H1 (cell line): ENCODE measurements at regions not wholly inside any gene's neighbourhood (a gene's known extent, or its start where the extent isn't known, plus 50 kb on each side); places are given as distances from the start of the nearest gene placed in this dataset.

Experiments
- CTCF ChIA-PET: fragments of 300-600 bp; sonication (Branson Sonifier 250); formaldehyde crosslinking; loops from one replicate; lab custom pipeline; 2021; ENCODE audit not compliant: partially characterized antibody; lab: Charles Lee
- POLR2A ChIA-PET: fragments of 300-600 bp; sonication (Branson Sonifier 250); formaldehyde crosslinking; loops from one replicate; lab custom pipeline; 2021; ENCODE audit warnings: inconsistent platforms; ENCODE audit not compliant: partially characterized antibody; lab: Charles Lee
- DNase-seq, 2 experiments: peaks; one replicate each; pipeline versions ENCODE4 v3.0.0 to v3.0.0-alpha.2; 2010 to 2022; ENCODE audit warnings: low spot score in 2 of 2, low read depth in 1 of 2, mixed read lengths in 1 of 2
- FAIRE-seq: peaks from 2 replicates; lab custom pipeline; 2011; peaks lifted over from hg19 to GRCh38; lab: Jason Lieb, UNC
- H2AFZ ChIP-seq: 2 replicates; pipeline ENCODE4 v1.8.1; 2012; ENCODE audit warnings: low read length, inconsistent platforms
- H2AK5ac ChIP-seq: 2 replicates; pipeline ENCODE4 v1.6.1; 2013; ENCODE audit warnings: low read depth, low read length
- H2BK120ac ChIP-seq: replicated peaks from 2 replicates; pipeline ENCODE3; 2013; ENCODE audit warnings: low read depth, low read length, inconsistent platforms
- H2BK12ac ChIP-seq: 2 replicates; pipeline ENCODE4 v1.6.1; 2013; ENCODE audit warnings: low read depth, low read length
- H2BK15ac ChIP-seq: 2 replicates; pipeline ENCODE4 v1.6.1; 2013; ENCODE audit warnings: low read length
- H2BK20ac ChIP-seq: 2 replicates; pipeline ENCODE4 v1.6.1; 2013; ENCODE audit warnings: low read length
- H2BK5ac ChIP-seq: 2 replicates; pipeline ENCODE4 v1.6.1; 2013; ENCODE audit warnings: low read depth, low read length
- H3K14ac ChIP-seq: 2 replicates; pipeline ENCODE4 v1.6.1; 2013; ENCODE audit warnings: inconsistent platforms; ENCODE audit not compliant: insufficient read length
- H3K18ac ChIP-seq: 2 replicates; pipeline ENCODE4 v1.6.1; 2013; ENCODE audit warnings: low read length; ENCODE audit errors: extremely low read depth
- H3K23ac ChIP-seq: 2 replicates; pipeline ENCODE4 v1.6.1; 2013; ENCODE audit warnings: inconsistent platforms; ENCODE audit not compliant: insufficient read length
- H3K23me2 ChIP-seq: 2 replicates; pipeline ENCODE4 v1.6.1; 2013; ENCODE audit warnings: low read depth, low read length
- H3K27ac ChIP-seq: 2 replicates; pipeline ENCODE4 v1.6.1; 2011; ENCODE audit warnings: low read depth, low read length, inconsistent platforms
- H3K27me3 ChIP-seq, 4 experiments: replicated peaks in 1 of 4; 1 replicate in 1 of 4; 2 replicates in 3 of 4; pipeline versions ENCODE4 v1.6.1 to v1.8.1; 2011 to 2013; ENCODE audit warnings: low read length in 3 of 4, mild to moderate bottlenecking in 3 of 4, inconsistent platforms in 2 of 4, mixed read lengths in 2 of 4, moderate library complexity in 1 of 4; ENCODE audit not compliant: control insufficient read depth in 3 of 4, insufficient read depth in 3 of 4; ENCODE audit errors: extremely low read depth in 1 of 4
- H3K36me3 ChIP-seq, 4 experiments: 2 replicates each; pipeline versions ENCODE4 v1.6.1 to v1.8.1; 2011 to 2013; ENCODE audit warnings: mild to moderate bottlenecking in 4 of 4, low read length in 3 of 4, moderate library complexity in 2 of 4, control low read depth in 1 of 4, inconsistent platforms in 1 of 4; ENCODE audit not compliant: insufficient read depth in 4 of 4, control insufficient read depth in 2 of 4
- H3K4ac ChIP-seq: replicated peaks from 2 replicates; pipeline ENCODE3; 2013; ENCODE audit warnings: low read length, low read depth, mixed read lengths, inconsistent platforms; ENCODE audit not compliant: insufficient read length
- H3K4me1 ChIP-seq, 4 experiments: replicated peaks in 1 of 4; 1 replicate in 1 of 4; 2 replicates in 3 of 4; pipeline versions ENCODE4 v1.6.1 to v1.8.1; 2011 to 2013; ENCODE audit warnings: low read length in 3 of 4, inconsistent platforms in 2 of 4, mixed read lengths in 1 of 4; ENCODE audit not compliant: insufficient read depth in 4 of 4, control insufficient read depth in 3 of 4
- H3K4me2 ChIP-seq, 2 experiments: 2 replicates each; pipeline versions ENCODE4 v1.6.1 to v1.8.1; 2011 to 2013; ENCODE audit warnings: low read depth in 2 of 2, low read length in 2 of 2, control low read depth in 1 of 2, inconsistent platforms in 1 of 2, mild to moderate bottlenecking in 1 of 2; ENCODE audit not compliant: insufficient read depth in 1 of 2
- H3K4me3 ChIP-seq, 4 experiments: fragments of 200-600, 300-600 bp in 1 of 4; sonication (generic), shearing (Covaris generic), sonication (Bioruptor Twin) in 1 of 4; 2 replicates each; pipeline versions ENCODE4 v1.5.1 to v1.8.1; 2011 to 2016; ENCODE audit warnings: low read length in 4 of 4, low read depth in 3 of 4, control low read depth in 2 of 4, inconsistent platforms in 2 of 4, mild to moderate bottlenecking in 2 of 4, mixed read lengths in 1 of 4, moderate library complexity in 1 of 4; ENCODE audit not compliant: insufficient read depth in 2 of 4; ENCODE audit errors: extremely low read depth in 1 of 4
- H3K56ac ChIP-seq: replicated peaks from 2 replicates; pipeline ENCODE3; 2013; ENCODE audit warnings: low read depth, mild to moderate bottlenecking, mixed read lengths, low read length, inconsistent platforms; ENCODE audit not compliant: insufficient read length
- H3K79me1 ChIP-seq: 2 replicates; pipeline ENCODE4 v1.6.1; 2013; ENCODE audit warnings: low read depth, low read length, control low read depth
- H3K79me2 ChIP-seq, 2 experiments: 2 replicates each; pipeline versions ENCODE4 v1.6.1 to v1.8.1; 2012 to 2013; ENCODE audit warnings: low read length in 2 of 2, mild to moderate bottlenecking in 2 of 2, inconsistent platforms in 1 of 2; ENCODE audit not compliant: insufficient read depth in 2 of 2, control insufficient read depth in 1 of 2
- H3K9ac ChIP-seq, 4 experiments: replicated peaks in 1 of 4; 1 replicate in 1 of 4; 2 replicates in 3 of 4; pipeline versions ENCODE4 v1.6.1 to v1.8.1; 2011 to 2013; ENCODE audit warnings: low read depth in 3 of 4, low read length in 3 of 4, control low read depth in 2 of 4, mild to moderate bottlenecking in 2 of 4, moderate library complexity in 2 of 4, inconsistent platforms in 1 of 4; ENCODE audit errors: extremely low read depth in 1 of 4
- H3K9me3 ChIP-seq, 2 experiments: 2 replicates each; pipeline versions ENCODE4 v1.6.1 to v1.8.1; 2012 to 2013; ENCODE audit warnings: mild to moderate bottlenecking in 2 of 2, moderate library complexity in 2 of 2, control low read depth in 1 of 2, inconsistent platforms in 1 of 2, low read depth in 1 of 2, low read length in 1 of 2, mixed read lengths in 1 of 2; ENCODE audit not compliant: insufficient read depth in 2 of 2
- H4K20me1 ChIP-seq, 2 experiments: replicated peaks in 1 of 2; 2 replicates each; pipeline versions ENCODE3 to v1.8.1; 2011 to 2013; ENCODE audit warnings: inconsistent platforms in 2 of 2, low read length in 2 of 2, mild to moderate bottlenecking in 1 of 2; ENCODE audit not compliant: insufficient read depth in 2 of 2, control insufficient read depth in 1 of 2
- H4K5ac ChIP-seq: 2 replicates; pipeline ENCODE4 v1.6.1; 2013; ENCODE audit warnings: low read length, low read depth, mixed read lengths, inconsistent platforms; ENCODE audit not compliant: insufficient read length
- H4K8ac ChIP-seq: 2 replicates; pipeline ENCODE4 v1.8.0; 2013; ENCODE audit warnings: mild to moderate bottlenecking, moderate library complexity, low read length, inconsistent platforms; ENCODE audit not compliant: insufficient read depth; ENCODE audit errors: extremely low read depth
- H4K91ac ChIP-seq: replicated peaks from 2 replicates; pipeline ENCODE3; 2013; ENCODE audit warnings: low read length, mixed read lengths, inconsistent platforms; ENCODE audit not compliant: insufficient read length
- BACH1 ChIP-seq: IDR thresholded peaks from 2 replicates; pipeline ENCODE4 v1.6.1; 2012; ENCODE audit warnings: low read length, improper control_type of control experiment
- CBX8 ChIP-seq: fragments of 300-800, 300-1000 bp; sonication (generic); IDR thresholded peaks from 2 replicates; pipeline ENCODE4 v1.7.1; 2016; ENCODE audit warnings: low read depth, low read length, borderline replicate concordance
- CTBP2 ChIP-seq: IDR thresholded peaks from 2 replicates; pipeline ENCODE4 v1.7.0; 2011; ENCODE audit warnings: borderline replicate concordance, mild to moderate bottlenecking, moderate library complexity, mixed read lengths, low read length; ENCODE audit not compliant: insufficient read depth, insufficient read length
- EP300 ChIP-seq, 2 experiments: IDR thresholded peaks; 1 replicate in 1 of 2; 2 replicates in 1 of 2; pipeline ENCODE4 v1.6.1; 2011 to 2012; ENCODE audit warnings: low read depth in 2 of 2, low read length in 2 of 2, mild to moderate bottlenecking in 2 of 2, borderline replicate concordance in 1 of 2, inconsistent platforms in 1 of 2, moderate library complexity in 1 of 2
- GABPA ChIP-seq: IDR thresholded peaks from 2 replicates; pipeline ENCODE4 v1.6.1; 2011; ENCODE audit warnings: mild to moderate bottlenecking, low read length, moderate library complexity, borderline replicate concordance; ENCODE audit not compliant: insufficient read depth
- JUN ChIP-seq: IDR thresholded peaks from 2 replicates; pipeline ENCODE4 v1.6.1; 2011; ENCODE audit warnings: low read depth, mild to moderate bottlenecking, improper control_type of control experiment, low read length
- JUND ChIP-seq: IDR thresholded peaks from 2 replicates; pipeline ENCODE4 v1.6.1; 2011; ENCODE audit warnings: mild to moderate bottlenecking, improper control_type of control experiment, low read length
- NRF1 ChIP-seq: IDR thresholded peaks from 2 replicates; pipeline ENCODE4 v1.6.1; 2011; ENCODE audit warnings: mild to moderate bottlenecking, low read depth, low read length, improper control_type of control experiment
- POLR2A ChIP-seq, 2 experiments: IDR thresholded peaks; 1 replicate in 1 of 2; 2 replicates in 1 of 2; pipeline ENCODE4 v1.6.1; 2011; ENCODE audit warnings: low read depth in 2 of 2, low read length in 2 of 2, mild to moderate bottlenecking in 2 of 2; ENCODE audit errors: control extremely low read depth in 1 of 2
- RXRA ChIP-seq: IDR thresholded peaks from 2 replicates; pipeline ENCODE4 v1.6.1; 2011; ENCODE audit warnings: low read depth, mild to moderate bottlenecking, low read length, moderate library complexity; ENCODE audit not compliant: insufficient read depth
- SP1 ChIP-seq: IDR thresholded peaks from 2 replicates; pipeline ENCODE4 v1.6.1; 2011; ENCODE audit warnings: low read depth, low read length
- SUZ12 ChIP-seq: fragments of 200-600 bp; sonication (generic); IDR thresholded peaks from 2 replicates; pipeline ENCODE4 v1.6.1; 2012; ENCODE audit warnings: mild to moderate bottlenecking, inconsistent platforms, low read length, moderate library complexity, mixed read lengths
- WGBS, 2 experiments: shearing (Covaris generic) in 1 of 2; methylation state at CpG; one replicate each; pipeline versions ENCODE4 v1.1.6 to v1.1.7; 2013 to 2015; ENCODE audit warnings: low lambda C conversion rate in 2 of 2, mixed read lengths in 2 of 2, inconsistent platforms in 1 of 2, low coverage in 1 of 2, missing lambda C conversion rate in 1 of 2; ENCODE audit not compliant: insufficient replicate concordance in 2 of 2, insufficient coverage in 1 of 2, insufficient read length in 1 of 2; ENCODE audit errors: extremely low coverage in 1 of 2, missing lambda C conversion rate in 1 of 2; 5-methylcytosine and 5-hydroxymethylcytosine counted together
- TF ChIP-seq, protein P1 (sequence below): IDR thresholded peaks from 2 replicates; pipeline ENCODE4 v1.6.1; 2011; ENCODE audit warnings: low read length, improper control_type of control experiment

DNA sequence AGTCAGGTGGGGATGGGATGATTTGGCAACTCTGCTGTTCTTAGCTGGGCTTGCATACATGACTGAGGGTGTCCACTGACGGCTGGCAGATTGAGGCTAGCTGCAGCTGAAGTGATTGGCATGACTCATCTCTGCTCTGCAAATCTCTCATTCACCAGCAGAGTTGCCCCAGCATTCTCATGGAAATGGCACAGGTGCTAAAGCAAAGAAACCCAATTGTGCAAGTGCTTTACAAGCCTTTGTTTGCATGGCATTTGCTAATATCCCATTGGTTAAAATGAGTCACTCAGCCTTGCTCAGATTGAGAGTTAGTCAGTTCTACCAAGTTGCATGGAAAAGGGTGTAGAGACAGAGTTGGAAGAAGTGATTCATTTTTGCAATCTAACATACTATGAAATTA, 389.7 kb upstream of the FAR2 start:
- Histone ChIP-seq H2BK5ac (0 out of 2 replicates have a peak overlapping the region, but pooled peaks have one; percentile 57), H3K4me1 (peaks cover 0 to 4% (median 2%) of the 10 kb centered on the region in 4 experiments; a peak in 3 of 7 replicates), H3K18ac (no peak overlapping the region), H3K14ac (no peak overlapping the region), H4K8ac (no peak overlapping the region), H2BK120ac (peak overlapping the region; percentile 29), H4K20me1 (no peaks in the 10 kb centered on the region), H2AK5ac (no peak overlapping the region), H3K4me3 (peak overlapping the region in 1 of 4 experiments; percentile 45; a peak in 1 of 8 replicates), H3K27ac (peak overlapping the region; percentile 3; the same call in 1 of the 2 replicates), H3K23ac (no peak overlapping the region), H3K56ac (no peak overlapping the region), H2BK12ac (no peak overlapping the region), H3K9me3 (peaks cover 15 to 20% of the 10 kb centered on the region in 2 experiments), H4K91ac (no peak overlapping the region), H2AFZ (no peak overlapping the region), H3K79me2 (no peaks in the 10 kb centered on the region), H3K4ac (no peak overlapping the region), H3K27me3 (no peaks in the 10 kb centered on the region), H3K36me3 (peaks cover 0 to 6% (median 0%) of the 10 kb centered on the region in 4 experiments; a peak in 1 of 8 replicates), H3K4me2 (peak overlapping the region in 1 of 2 experiments; percentile 36; a peak in 3 of 4 replicates), H2BK20ac (peak overlapping the region; percentile 87; the same call in 1 of the 2 replicates), H3K79me1 (no peaks in the 10 kb centered on the region), H2BK15ac (no peak overlapping the region), H4K5ac (peak overlapping the region; percentile 64), H3K23me2 (no peaks in the 10 kb centered on the region), H3K9ac (no peak overlapping the region)
- FAIRE-seq (peak; percentile 100), DNase-seq (peak; percentile 57 to 78)
- WGBS, 2 experiments = 14% methylated on average over 1 of the region's 1 CpG; no CpG with 5 or more reads in 1 of the 2 experiments
- ChIA-PET POLR2A (no interaction called here), CTCF (interaction anchor here (0.7 kb wide), 1 partner anchor 203 kb away, joined by 3 read pairs; no protein-coding TSS in a partner anchor)
- TF ChIP-seq BACH1 = peak; percentile 54; the same call in 1 of the 2 replicates
- TF ChIP-seq POLR2A (IDR thresholded peaks at IDR 0.05; ENCODE audit: control extremely low read depth in 1 of 2, low read depth in 2 of 2, low read length in 2 of 2) = no peak
- TF ChIP-seq SUZ12 = no peak
- TF ChIP-seq, protein P1, sequence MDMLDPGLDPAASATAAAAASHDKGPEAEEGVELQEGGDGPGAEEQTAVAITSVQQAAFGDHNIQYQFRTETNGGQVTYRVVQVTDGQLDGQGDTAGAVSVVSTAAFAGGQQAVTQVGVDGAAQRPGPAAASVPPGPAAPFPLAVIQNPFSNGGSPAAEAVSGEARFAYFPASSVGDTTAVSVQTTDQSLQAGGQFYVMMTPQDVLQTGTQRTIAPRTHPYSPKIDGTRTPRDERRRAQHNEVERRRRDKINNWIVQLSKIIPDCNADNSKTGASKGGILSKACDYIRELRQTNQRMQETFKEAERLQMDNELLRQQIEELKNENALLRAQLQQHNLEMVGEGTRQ = no peak
- TF ChIP-seq JUND = peak; percentile 98
- TF ChIP-seq CTBP2 = no peak
- TF ChIP-seq NRF1 = no peak
- no peak for TF ChIP-seq RXRA
- TF ChIP-seq GABPA = no peak
- peak in 1 of 2 experiments; percentile 86; a peak in 1 of 3 replicates for TF ChIP-seq EP300 (IDR thresholded peaks at IDR 0.05; ENCODE audit: borderline replicate concordance in 1 of 2, low read depth in 2 of 2, low read length in 2 of 2)
- TF ChIP-seq CBX8 = no peak
- TF ChIP-seq JUN = peak; percentile 98
- peak; percentile 83 for TF ChIP-seq SP1
